ENCODE measurements at regions not wholly inside any gene's neighbourhood (a gene's known extent, or its start where the extent isn't known, plus 50 kb on each side); places are given as distances from the start of the nearest gene placed in this dataset.

DNA sequence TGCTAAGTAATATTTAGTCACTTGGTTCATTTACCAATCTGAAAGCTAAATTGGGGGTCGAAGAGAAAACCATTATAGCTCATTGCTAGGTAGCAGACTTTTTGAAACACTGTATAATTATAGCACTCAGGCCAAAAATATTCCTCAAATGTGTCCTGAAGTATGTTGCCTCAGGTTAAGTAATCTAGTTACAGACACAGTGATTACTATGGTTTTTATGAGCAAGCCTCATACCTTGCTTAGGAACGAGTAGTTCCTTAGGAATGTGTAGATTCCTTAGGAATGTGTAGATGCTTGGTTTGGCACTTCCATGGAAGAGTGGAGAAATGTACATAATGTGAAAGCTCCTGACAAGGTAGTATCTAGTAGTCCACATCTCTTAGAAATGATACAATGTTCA, 387.5 kb downstream of the LMO7 start:
- no peak for DNase-seq
- H3K27ac Mint-ChIP-seq: no peak overlapping the region
- no peak overlapping the region for H3K4me3 Mint-ChIP-seq
- H3K4me1 Mint-ChIP-seq (ENCODE audit: low read depth in 2 of 2): no peaks in the 10 kb centered on the region
- no peaks in the 10 kb centered on the region for H3K27me3 Mint-ChIP-seq
- no peaks in the 10 kb centered on the region for H3K36me3 Mint-ChIP-seq (ENCODE audit: insufficient read depth)
- H3K9me3 Mint-ChIP-seq: no peaks in the 10 kb centered on the region
- no peak for ATAC-seq (replicated peaks)

- DNase-seq (no peak), ATAC-seq (replicated peaks) (no peak)
- H3K4me3 Mint-ChIP-seq: no peak overlapping the region
- no peaks in the 10 kb centered on the region for H3K27me3 Mint-ChIP-seq
- H3K27ac Mint-ChIP-seq: no peak overlapping the region
- H3K9me3 Mint-ChIP-seq: no peaks in the 10 kb centered on the region
- no peaks in the 10 kb centered on the region for H3K4me1 Mint-ChIP-seq (ENCODE audit: low read depth in 2 of 2)
- H3K36me3 Mint-ChIP-seq (ENCODE audit: insufficient read depth): no peaks in the 10 kb centered on the region
Observed at GRCh38 chr13:76020421-76020955, 384.4 kb downstream of the LMO7 start.

- Mint-ChIP-seq H3K27ac (no peak overlapping the region), H3K4me3 (no peak overlapping the region), H3K4me1 (ENCODE audit: low read depth in 2 of 2) (no peaks in the 10 kb centered on the region), H3K9me3 (no peaks in the 10 kb centered on the region), H3K27me3 (no peaks in the 10 kb centered on the region), H3K36me3 (ENCODE audit: insufficient read depth) (no peaks in the 10 kb centered on the region)
- ATAC-seq (replicated peaks) (no peak), DNase-seq (no peak)
Observed at GRCh38 chr13:76019421-76020044, 383.4 kb downstream of the LMO7 start.

GRCh38 chr13:76017861-76018556, 381.9 kb downstream of the LMO7 start:
- Mint-ChIP-seq H3K4me3 (no peak overlapping the region), H3K36me3 (ENCODE audit: insufficient read depth) (no peaks in the 10 kb centered on the region), H3K27ac (no peak overlapping the region), H3K27me3 (no peaks in the 10 kb centered on the region), H3K9me3 (no peaks in the 10 kb centered on the region), H3K4me1 (ENCODE audit: low read depth in 2 of 2) (no peaks in the 10 kb centered on the region)
- no peak for DNase-seq
- no peak for ATAC-seq (replicated peaks)

DNA sequence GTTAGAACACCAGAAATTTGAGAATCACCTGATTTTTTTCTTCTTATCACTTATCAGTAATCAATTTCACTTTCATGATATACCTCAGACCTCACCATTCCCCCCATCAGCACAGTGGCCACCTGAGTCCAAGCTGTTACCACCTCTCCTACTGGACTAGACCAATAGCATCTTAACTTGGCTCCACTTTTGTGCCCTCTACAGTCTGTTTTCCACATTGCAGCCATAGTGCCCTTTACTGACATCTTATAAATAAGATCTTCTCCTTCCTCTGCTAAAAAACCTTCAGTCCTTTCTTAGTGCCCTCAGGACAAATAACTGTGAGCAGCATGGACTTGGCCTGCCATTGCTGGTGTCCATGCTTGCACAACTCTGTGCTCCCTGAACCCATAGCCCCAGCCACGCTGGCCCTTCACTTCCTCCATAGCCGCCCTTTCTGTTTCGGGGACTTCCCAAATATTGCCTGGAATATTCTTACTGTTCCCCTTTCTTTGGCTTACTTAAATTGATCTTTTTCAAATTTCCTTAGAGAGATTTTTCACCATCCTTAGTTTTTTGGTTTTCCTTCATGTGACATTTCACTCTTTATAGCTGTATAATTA, 380.8 kb downstream of the LMO7 start:
- Mint-ChIP-seq H3K27me3 (no peaks in the 10 kb centered on the region), H3K27ac (no peak overlapping the region), H3K36me3 (ENCODE audit: insufficient read depth) (no peaks in the 10 kb centered on the region), H3K9me3 (no peaks in the 10 kb centered on the region), H3K4me3 (no peak overlapping the region), H3K4me1 (ENCODE audit: low read depth in 2 of 2) (no peaks in the 10 kb centered on the region)
- ATAC-seq (replicated peaks) (no peak), DNase-seq (no peak)

DNA sequence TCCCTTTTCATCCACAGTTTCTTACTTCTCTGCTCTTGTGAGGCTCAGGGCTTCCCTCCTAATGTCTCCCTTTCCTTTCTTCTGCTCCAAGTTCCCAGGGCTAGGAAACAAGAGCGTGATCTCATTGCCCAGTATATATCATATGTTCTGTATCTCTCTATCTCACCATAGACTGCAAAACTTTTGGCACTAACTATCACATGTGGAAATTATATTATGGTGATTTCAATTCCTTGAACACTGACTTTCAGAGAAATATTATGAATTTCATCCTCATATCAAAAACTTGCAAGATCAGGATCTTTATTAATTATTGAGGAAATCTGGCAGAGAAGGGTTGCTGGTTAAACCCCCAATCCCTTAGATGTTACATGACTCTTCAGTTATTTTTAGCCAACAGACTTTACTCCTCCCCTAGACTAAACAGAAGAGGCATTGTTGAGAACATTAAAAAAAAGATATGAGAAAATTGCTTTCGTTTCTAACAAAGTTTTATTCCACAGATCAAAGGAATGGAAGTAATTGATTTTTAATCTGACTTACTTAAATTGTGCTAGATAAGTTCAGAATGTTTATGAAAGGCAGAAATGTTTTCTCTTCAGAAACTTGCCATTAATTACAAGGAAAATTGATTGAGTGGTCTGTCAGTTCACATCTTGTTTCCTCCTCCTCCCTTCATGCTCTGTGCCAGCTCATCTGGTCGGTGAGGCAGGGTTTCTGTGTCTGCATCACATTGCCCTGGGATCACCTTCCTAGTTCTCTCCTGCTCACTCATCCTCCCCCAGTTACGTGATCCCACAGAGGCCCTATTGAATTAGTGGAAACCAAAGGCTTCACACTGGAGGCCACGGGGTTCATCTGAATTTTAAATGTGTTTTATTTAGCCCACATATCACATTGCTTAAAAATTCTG, 378.5 kb downstream of the LMO7 start:
- no peaks in the 10 kb centered on the region for H3K27me3 Mint-ChIP-seq
- no peak overlapping the region for H3K27ac Mint-ChIP-seq
- no peaks in the 10 kb centered on the region for H3K9me3 Mint-ChIP-seq
- no peak for DNase-seq
- no peaks in the 10 kb centered on the region for H3K36me3 Mint-ChIP-seq (ENCODE audit: insufficient read depth)
- H3K4me3 Mint-ChIP-seq: no peak overlapping the region
- ATAC-seq (replicated peaks): no peak
- H3K4me1 Mint-ChIP-seq (ENCODE audit: low read depth in 2 of 2): no peaks in the 10 kb centered on the region

DNA sequence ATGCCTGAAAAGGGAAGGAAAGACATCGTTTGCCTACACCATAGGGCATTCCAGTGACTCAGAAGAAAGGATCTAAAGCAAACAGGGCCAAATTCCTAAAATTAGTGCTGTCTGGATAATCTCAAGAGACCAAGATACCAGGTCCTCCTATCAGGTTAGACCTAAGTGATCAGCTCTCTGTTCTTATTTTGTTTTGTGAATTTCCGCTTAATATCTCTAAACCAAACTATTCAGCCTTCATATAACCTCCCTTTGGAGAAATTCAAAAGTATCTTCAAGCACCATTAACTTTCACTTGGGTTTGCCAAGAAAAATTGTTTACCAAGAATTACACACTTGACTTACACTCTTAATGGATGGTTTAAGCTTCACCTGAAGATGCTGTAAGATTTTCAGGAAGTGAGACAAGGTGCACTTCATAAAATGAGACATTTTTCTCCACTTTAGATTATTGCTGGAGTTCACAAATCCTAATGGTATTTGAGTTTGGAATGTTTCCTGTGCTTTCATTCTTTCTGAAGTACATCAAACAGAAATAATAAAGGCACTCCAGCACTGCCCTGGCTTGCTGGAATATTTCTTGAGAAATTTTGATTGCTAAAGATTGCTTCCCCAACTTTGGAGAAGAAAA, 376.1 kb downstream of the LMO7 start:
- DNase-seq: no peak
- Mint-ChIP-seq H3K4me1 (ENCODE audit: low read depth in 2 of 2) (no peaks in the 10 kb centered on the region), H3K36me3 (ENCODE audit: insufficient read depth) (no peaks in the 10 kb centered on the region), H3K27me3 (no peaks in the 10 kb centered on the region), H3K9me3 (no peaks in the 10 kb centered on the region), H3K4me3 (no peak overlapping the region), H3K27ac (no peak overlapping the region)
- ATAC-seq (replicated peaks): no peak

DNA sequence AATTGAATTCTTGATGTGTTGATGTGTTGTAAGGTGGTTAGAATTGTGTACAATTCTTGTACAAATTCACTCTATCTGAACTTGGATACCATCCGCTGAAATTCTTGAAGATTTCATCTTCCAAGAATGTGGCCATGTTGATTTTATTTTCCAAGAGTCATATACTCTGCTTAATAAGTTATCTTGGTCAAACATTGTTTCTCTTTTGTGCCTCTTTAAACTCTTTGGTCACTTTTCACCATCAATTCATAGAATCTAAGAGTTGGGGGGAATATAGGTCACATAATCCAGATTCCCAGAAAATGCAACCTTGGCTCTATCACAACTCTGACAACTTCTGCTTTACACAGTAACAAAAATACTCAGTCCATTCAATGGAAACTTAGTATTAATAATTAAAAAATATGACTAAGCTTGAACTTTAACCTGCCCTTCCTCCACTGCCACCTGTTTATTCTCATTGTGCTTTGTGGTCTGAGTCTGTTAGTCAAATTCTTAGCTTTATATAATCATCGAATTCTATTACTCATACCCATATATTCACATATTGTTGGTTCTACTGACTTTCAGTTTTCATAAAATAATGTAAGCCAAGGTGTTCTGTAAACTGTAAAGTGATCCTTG, 373.2 kb downstream of the LMO7 start:
- Mint-ChIP-seq H3K27ac (no peak overlapping the region), H3K4me1 (ENCODE audit: low read depth in 2 of 2) (no peaks in the 10 kb centered on the region), H3K4me3 (no peak overlapping the region), H3K9me3 (no peaks in the 10 kb centered on the region), H3K36me3 (ENCODE audit: insufficient read depth) (no peaks in the 10 kb centered on the region), H3K27me3 (no peaks in the 10 kb centered on the region)
- DNase-seq (no peak), ATAC-seq (replicated peaks) (no peak)

- Mint-ChIP-seq H3K36me3 (ENCODE audit: insufficient read depth) (no peaks in the 10 kb centered on the region), H3K27ac (no peak overlapping the region), H3K9me3 (no peaks in the 10 kb centered on the region), H3K27me3 (no peaks in the 10 kb centered on the region), H3K4me3 (no peak overlapping the region), H3K4me1 (ENCODE audit: low read depth in 2 of 2) (no peaks in the 10 kb centered on the region)
- DNase-seq (no peak), ATAC-seq (replicated peaks) (no peak)
Observed at GRCh38 chr13:76004416-76004815, 368.3 kb downstream of the LMO7 start.

GRCh38 chr13:76000131-76000530, 364.0 kb downstream of the LMO7 start:
- Mint-ChIP-seq H3K4me1 (ENCODE audit: low read depth in 2 of 2) (no peaks in the 10 kb centered on the region), H3K4me3 (no peak overlapping the region), H3K27me3 (no peaks in the 10 kb centered on the region), H3K9me3 (no peaks in the 10 kb centered on the region), H3K36me3 (ENCODE audit: insufficient read depth) (no peaks in the 10 kb centered on the region), H3K27ac (no peak overlapping the region)
- ATAC-seq (replicated peaks): no peak
- no peak for DNase-seq

DNA sequence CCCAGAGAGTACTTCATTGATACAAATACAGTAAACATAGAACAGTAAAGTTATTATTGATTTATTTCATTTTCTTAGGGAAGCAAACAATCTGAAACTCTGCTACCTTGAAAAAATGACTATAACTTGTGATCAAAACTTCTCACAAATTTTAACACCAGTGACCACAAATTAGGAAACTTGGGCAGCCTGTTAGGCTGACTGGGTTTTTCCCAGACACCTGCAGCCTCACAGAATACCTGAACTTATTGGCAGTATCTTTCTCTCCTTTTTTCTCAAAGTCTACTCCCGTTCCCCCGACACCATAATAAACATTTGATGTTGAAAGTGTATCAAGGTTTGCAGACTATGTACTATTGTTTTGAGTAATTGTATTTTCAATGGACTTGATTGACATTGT, 360.5 kb downstream of the LMO7 start:
- H3K27ac Mint-ChIP-seq: no peak overlapping the region
- ATAC-seq (replicated peaks) (no peak), DNase-seq (no peak)
- H3K36me3 Mint-ChIP-seq (ENCODE audit: insufficient read depth): no peaks in the 10 kb centered on the region
- no peaks in the 10 kb centered on the region for H3K27me3 Mint-ChIP-seq
- no peaks in the 10 kb centered on the region for H3K9me3 Mint-ChIP-seq
- no peaks in the 10 kb centered on the region for H3K4me1 Mint-ChIP-seq (ENCODE audit: low read depth in 2 of 2)
- H3K4me3 Mint-ChIP-seq: no peak overlapping the region

DNA sequence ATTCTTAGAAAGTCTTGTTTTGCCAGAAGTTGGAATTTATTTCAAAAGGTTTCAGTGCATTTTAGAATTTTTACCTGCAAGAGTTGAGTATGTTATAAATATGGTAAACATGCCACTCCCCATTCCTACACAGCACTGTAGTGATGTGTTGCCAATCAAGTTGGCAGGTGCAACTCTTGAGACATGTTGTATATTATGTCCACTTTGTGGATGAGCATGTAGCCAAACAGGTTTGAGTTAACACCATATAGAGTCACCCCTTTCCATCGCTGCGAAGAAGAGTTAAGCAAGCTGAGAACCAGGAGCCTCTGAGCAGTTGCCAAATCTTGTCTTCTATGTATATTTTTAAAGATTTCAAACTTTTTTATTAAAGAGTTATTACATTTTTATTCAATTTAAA, 359.8 kb downstream of the LMO7 start:
- no peaks in the 10 kb centered on the region for H3K27me3 Mint-ChIP-seq
- no peaks in the 10 kb centered on the region for H3K4me1 Mint-ChIP-seq (ENCODE audit: low read depth in 2 of 2)
- no peak overlapping the region for H3K4me3 Mint-ChIP-seq
- no peaks in the 10 kb centered on the region for H3K9me3 Mint-ChIP-seq
- ATAC-seq (replicated peaks) (no peak), DNase-seq (no peak)
- no peaks in the 10 kb centered on the region for H3K36me3 Mint-ChIP-seq (ENCODE audit: insufficient read depth)
- no peak overlapping the region for H3K27ac Mint-ChIP-seq

DNA sequence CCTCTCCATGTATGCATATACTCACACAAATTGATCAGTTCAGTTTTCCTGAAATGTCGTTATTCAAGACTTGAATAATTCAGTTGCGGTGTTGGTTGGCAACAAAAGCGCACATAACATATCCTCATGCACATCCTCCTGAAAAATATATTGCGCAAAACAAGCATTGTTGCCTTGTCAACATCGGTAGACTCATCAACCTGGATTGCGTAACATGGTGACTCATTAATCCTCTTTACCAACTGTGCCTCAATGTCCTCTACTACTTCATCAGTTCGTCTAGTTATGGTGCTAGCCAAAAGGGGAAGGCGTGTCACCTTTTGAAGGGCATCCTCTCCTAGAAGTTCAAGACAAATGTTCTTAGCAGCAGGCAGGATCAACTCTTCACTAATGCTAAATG, 357.7 kb downstream of the LMO7 start:
- H3K36me3 Mint-ChIP-seq (ENCODE audit: insufficient read depth): no peaks in the 10 kb centered on the region
- no peaks in the 10 kb centered on the region for H3K27me3 Mint-ChIP-seq
- H3K4me3 Mint-ChIP-seq: no peak overlapping the region
- H3K9me3 Mint-ChIP-seq: no peaks in the 10 kb centered on the region
- DNase-seq: no peak
- no peak overlapping the region for H3K27ac Mint-ChIP-seq
- no peaks in the 10 kb centered on the region for H3K4me1 Mint-ChIP-seq (ENCODE audit: low read depth in 2 of 2)
- no peak for ATAC-seq (replicated peaks)

All from effector memory CD8-positive, alpha-beta T cell (primary cell).